ENCODE measurements at regions not wholly inside any gene's neighbourhood (a gene's known extent, or its start where the extent isn't known, plus 50 kb on each side); places are given as distances from the start of the nearest gene placed in this dataset.
"Not testable (repeated sequence)": the region's sequence is repeated elsewhere in the genome, so short reads cannot be mapped to it uniquely, and the experiment has no call there.

GRCh38 chr1:173257805-173258204, 50.7 kb upstream of the TNFSF4 start:
- DNase-seq (ENCODE audit: low read depth): no peak

DNA sequence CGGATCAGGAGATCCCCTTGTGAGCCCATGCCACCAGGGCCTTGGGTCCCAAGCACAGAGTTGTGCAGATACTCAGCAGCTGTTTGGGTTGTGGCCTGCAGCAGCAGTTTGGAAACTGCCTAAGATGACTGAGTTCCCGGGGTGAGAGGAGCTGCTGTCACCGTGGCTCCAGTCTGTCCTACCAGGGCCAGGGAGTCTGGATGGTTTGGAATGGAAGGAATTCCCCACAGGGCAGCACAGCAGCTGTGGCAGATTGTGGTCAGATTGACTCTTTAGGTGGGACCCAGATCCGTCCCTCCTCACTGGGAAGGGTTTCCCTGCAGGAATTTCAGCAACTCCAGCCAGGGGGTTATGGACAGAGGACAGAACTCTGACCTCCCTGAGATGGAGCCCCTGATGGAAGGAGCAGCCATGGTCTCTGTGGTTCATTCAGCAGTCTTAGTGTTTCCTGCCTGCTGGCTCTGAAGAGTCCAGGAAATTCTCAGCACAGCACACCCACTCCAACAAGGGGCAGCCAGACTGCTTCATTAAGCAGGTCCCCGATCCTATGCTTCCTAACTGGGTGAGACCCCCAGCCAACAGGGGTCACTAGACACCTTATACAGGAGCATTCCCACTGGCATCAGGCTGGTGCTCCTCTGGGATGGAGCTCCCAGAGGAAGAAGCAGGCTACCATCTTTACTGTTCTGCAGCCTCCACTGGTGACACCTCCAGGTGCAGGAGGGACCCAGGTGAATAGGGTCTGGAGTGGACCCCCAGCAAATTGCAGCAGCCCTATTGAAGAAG, 51.5 kb upstream of the TNFSF4 start:
- DNase-seq (ENCODE audit: low read depth): no peak

DNA sequence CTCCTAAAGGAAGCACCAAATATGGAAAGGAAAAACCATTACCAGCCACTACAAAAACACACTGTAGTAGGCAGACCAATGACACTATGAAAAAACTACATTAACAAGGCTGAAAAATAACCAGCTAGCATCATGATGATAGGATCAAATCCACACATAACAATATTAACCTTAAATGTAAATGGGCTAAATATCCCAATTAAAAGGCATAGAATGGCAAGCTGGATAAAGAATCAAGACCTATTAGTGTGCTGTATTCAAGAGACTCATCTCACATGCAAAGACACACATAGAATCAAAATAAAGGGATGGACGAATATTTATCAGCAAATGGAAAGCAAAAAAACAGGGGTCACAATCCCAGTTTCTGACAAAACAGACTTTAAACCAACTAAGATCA, 53.2 kb upstream of the TNFSF4 start:
- DNase-seq (ENCODE audit: low read depth): not testable (repeated sequence)

DNA sequence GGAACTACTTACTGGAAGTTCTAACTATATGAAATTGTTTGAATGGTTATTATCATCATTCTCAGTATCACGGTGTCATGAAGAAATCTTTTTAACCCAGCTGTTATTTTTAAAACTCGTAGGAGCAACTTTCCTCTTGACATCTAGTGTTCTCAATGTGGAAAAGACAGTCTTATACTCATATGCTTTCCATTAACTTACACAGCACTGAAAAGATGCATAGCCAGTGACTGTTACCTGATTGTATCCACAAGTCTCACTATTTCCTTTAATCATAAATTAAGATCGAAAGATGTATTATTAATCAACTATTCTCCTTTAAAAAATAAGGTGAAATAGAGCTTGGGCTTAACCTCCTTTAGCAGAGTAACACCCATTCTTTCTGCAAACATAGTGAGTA, 59.7 kb upstream of the TNFSF4 start:
- DNase-seq (ENCODE audit: low read depth): no peak

GRCh38 chr1:173267453-173267945, 60.4 kb upstream of the TNFSF4 start:
- peak; percentile 53 for DNase-seq (ENCODE audit: low read depth)

- DNase-seq (ENCODE audit: low read depth): no peak
Measured at GRCh38 chr1:173268261-173268660, 61.1 kb upstream of the TNFSF4 start.

DNA sequence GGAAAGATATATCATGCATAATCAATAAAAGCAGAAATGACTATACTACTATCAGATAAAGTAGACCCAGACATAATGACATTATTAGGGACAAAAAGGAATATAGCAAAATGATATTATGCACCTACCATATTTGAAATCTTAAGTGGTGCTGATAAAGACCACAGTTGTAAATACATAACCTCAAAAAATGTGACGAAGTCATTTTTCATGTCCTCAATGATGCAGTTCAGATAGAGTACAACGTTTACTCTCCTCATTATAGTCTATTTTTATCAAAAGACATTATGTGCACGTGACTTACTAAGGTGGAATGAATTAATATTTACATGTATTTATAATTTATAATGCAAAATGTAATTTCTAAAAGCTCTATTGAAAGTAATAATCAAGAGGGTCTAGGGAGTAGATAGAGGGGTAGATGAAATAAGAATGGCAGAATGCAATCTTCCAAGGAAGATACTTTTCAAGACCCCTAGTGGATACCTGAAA, 61.7 kb upstream of the TNFSF4 start:
- no peak for DNase-seq (ENCODE audit: low read depth)

DNA sequence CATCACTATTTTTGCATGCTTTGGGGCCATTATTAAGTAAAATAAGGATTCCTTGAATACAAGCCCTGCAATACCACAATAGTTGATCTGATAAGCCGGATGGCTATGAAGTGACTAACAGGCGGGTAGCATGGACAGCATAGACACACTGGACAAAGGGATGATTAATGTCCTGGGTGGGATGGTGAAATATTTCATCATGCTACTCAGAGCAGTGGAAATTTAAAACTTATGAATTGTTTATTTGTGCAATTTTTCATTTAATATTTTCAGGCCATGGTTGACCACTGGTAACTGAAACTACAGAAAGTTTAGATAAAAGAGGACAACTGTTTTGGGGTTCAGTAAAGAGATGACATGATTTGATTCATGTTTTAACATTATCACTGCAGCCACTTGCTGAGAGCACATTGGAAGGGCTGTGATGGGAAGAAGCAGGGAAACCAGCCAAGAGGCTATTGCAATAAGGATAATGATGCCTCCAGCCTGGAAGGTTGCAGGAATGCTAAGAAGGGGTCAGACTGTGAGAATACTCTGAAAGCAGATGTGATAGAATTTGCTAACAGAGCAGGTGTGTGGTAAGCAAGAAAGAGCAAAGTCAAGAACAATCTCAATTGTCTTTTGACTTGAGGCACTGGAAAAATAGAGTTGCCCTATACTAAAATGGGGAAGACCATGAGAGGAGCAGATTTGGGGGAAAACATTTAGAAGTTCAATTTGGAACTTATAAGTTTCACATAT, 62.5 kb upstream of the TNFSF4 start:
- peak; percentile 59 for DNase-seq (ENCODE audit: low read depth)

GRCh38 chr1:173270243-173270642, 63.1 kb upstream of the TNFSF4 start:
- no peak for DNase-seq (ENCODE audit: low read depth)

GRCh38 chr1:173271021-173271420, 63.9 kb upstream of the TNFSF4 start:
- DNase-seq (ENCODE audit: low read depth): not testable (repeated sequence)

DNA sequence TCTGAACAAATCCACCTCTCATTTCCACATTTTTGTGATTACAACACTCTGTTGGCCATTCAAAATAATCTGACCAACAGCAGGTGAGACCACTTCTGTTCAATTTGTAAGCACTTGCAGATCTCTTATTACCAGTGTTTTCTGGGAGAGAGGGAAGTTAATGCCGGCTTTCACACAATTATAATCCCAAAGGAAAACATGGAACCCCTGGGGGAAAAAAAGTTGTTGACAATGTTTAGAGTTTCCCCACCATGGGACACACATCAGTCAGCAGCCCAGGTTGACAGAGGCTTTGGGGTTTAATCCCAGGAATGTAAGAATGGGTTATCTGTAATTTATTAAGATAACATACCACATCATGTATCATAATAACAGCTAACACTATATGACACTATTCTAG, 68.4 kb upstream of the TNFSF4 start:
- no peak for DNase-seq (ENCODE audit: low read depth)

DNA sequence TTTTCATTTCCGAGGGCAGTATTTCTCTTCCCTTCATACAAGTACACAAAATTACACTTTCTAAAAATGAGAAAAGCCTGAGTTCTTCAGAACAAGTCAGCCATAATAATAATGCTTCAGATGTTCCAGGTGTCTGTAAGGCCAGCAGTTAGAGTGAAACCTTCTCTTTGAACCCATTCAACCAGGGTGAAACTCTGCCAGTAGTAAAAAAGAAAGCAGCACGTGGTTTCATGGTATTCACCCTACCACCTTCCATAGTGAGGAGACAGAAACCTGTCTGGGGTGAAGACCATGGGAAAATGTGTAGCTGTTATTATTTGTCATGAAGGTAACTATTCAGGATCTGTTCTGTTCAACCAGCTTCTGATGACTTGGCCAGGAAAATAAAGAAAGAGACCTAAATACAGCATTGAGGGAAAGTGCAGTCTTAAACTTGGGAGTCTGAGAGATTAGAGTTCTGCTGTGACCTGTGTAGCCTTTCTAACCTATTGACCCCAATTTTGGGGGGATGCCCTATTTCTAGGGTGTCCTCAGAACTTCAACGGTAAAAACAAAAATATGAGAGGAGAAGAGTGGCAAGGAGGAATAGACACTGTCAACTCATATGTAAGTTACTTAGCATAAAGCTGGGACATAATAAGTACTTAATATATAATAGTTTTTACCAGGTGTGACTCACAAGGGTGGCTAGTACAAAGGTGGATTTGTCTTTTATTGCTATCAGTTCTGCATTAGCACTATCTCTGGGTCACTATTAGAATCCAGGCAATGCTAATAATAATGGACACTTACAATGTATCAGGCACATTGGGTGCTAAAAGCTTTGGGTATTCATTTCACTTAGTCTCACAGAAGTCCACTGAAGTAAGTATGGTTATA, 70.0 kb upstream of the TNFSF4 start:
- DNase-seq (ENCODE audit: low read depth): no peak

GRCh38 chr1:173280899-173281660, 73.9 kb upstream of the TNFSF4 start:
- no peak for DNase-seq (ENCODE audit: low read depth)

DNA sequence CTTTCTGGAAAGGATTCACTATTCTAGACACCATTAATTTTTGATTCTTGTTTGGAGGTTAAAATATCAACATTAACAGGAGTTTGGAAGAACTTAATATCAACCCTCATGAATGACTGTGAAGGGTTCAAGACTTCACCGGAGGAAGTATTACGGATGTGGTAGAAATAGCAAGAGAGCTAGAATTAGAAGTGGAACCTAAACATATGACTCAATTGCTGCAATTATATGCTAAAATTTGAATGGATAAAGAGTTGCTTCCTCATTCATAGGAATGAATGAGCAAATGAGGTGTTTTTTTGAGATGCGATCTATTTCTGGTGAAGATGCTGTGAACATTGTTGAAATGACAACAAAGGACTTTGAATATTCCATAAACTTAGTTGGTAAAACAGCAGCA, 77.9 kb upstream of the TNFSF4 start:
- no peak for DNase-seq (ENCODE audit: low read depth)

GRCh38 chr1:173287785-173288184, 80.7 kb upstream of the TNFSF4 start:
- DNase-seq (ENCODE audit: low read depth): no peak

- DNase-seq (ENCODE audit: low read depth): no peak
Measured at GRCh38 chr1:173293756-173294155, 86.6 kb upstream of the TNFSF4 start.

DNA sequence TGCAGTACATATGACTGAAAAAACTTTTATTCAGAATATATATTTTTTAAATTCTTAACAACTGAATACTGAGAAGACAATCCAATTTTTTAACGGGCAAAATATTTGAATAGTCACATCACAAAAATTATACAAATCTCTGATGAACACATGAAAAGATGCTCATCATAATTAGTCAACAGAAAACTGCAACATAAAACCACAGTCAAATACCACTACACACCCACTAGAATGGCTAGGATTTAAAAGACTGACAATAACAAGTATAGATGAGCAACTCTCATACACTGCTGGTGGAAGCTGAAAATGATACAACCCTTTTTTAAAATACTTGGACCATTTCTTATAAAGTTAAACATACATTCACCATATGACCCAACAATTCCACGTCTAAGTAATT, 87.7 kb upstream of the TNFSF4 start:
- DNase-seq (ENCODE audit: low read depth): peak; percentile 2

GRCh38 chr1:173295391-173295790, 88.3 kb upstream of the TNFSF4 start:
- peak; percentile 5 for DNase-seq (ENCODE audit: low read depth)

DNA sequence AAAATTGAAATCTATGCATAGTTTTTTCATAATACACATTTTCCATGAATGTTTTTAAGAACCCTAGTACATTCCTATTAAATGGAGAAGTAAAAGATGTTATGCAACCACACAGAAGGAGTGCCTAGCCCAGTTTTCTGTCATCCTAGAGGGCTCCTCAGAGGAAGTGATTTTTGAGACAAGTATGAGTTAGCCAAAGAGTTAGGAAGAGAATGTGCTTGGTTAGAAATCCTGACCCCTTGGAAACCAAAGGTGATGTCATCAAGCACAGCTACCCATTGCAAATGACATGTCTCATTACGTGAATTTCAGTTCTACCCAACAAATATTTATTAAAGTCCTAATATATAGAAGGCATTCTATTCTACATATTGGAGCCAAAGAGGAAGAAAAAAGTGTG, 88.9 kb upstream of the TNFSF4 start:
- DNase-seq (ENCODE audit: low read depth): peak; percentile 5

DNA sequence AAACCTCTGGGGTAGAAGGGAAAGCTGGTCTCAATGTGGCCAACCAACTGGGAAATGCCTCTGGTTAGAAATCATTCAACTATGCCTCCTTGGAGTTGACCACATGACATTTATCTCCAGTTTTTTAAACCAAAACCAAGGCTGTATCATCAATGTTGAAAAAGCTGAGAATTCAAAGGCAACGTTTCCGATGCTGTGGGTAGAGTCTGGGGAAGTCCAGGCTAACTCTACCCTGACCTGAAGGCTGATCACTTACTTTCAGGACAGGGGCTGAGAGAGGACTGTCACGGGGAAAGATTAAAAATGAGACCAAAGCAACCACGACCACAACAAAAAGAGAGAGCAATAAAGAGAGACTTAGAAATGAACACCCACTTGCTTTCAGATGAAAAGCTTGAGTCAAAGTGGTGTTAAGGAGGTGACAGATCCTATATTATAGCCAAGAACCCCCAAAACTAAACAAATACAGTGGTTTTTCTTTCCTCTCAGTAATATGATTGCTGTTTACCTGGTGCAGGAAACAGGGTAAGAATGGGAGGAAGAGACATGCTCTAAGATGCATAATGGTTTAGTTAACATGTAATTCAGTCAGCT, 90.8 kb upstream of the TNFSF4 start:
- no peak for DNase-seq (ENCODE audit: low read depth)

Data from stromal cell of bone marrow (primary cell).